ENCODE measurements at regions not wholly inside any gene's neighbourhood (a gene's known extent, or its start where the extent isn't known, plus 50 kb on each side); places are given as distances from the start of the nearest gene placed in this dataset.

- no peak for DNase-seq (ENCODE audit: extremely low read depth in 1 of 11, low read depth in 9 of 11, low spot score in 4 of 11)
Measured at GRCh38 chr5:31100781-31101310, 92.6 kb upstream of the CDH6 start.

GRCh38 chr5:31100047-31100575, 93.4 kb upstream of the CDH6 start:
- DNase-seq (ENCODE audit: extremely low read depth in 1 of 11, low read depth in 9 of 11, low spot score in 4 of 11): no peak

GRCh38 chr5:31098811-31099210, 94.7 kb upstream of the CDH6 start:
- DNase-seq (ENCODE audit: extremely low read depth in 1 of 11, low read depth in 9 of 11, low spot score in 4 of 11): no peak

GRCh38 chr5:31097851-31098250, 95.6 kb upstream of the CDH6 start:
- DNase-seq (ENCODE audit: extremely low read depth in 1 of 11, low read depth in 9 of 11, low spot score in 4 of 11): no peak

GRCh38 chr5:31096238-31096865, 97.1 kb upstream of the CDH6 start:
- no peak for DNase-seq (ENCODE audit: extremely low read depth in 1 of 11, low read depth in 9 of 11, low spot score in 4 of 11)

GRCh38 chr5:31095796-31096195, 97.7 kb upstream of the CDH6 start:
- DNase-seq (ENCODE audit: extremely low read depth in 1 of 11, low read depth in 9 of 11, low spot score in 4 of 11): no peak

GRCh38 chr5:31091501-31091900, 102.0 kb upstream of the CDH6 start:
- no peak for DNase-seq (ENCODE audit: extremely low read depth in 1 of 11, low read depth in 9 of 11, low spot score in 4 of 11)

- no peak for DNase-seq (ENCODE audit: extremely low read depth in 1 of 11, low read depth in 9 of 11, low spot score in 4 of 11)
Measured at GRCh38 chr5:31090467-31090866, 103.0 kb upstream of the CDH6 start.

- DNase-seq (ENCODE audit: extremely low read depth in 1 of 11, low read depth in 9 of 11, low spot score in 4 of 11): no peak
Measured at GRCh38 chr5:31086839-31087415, 106.6 kb upstream of the CDH6 start.

GRCh38 chr5:31084871-31085270, 108.6 kb upstream of the CDH6 start:
- DNase-seq (ENCODE audit: extremely low read depth in 1 of 11, low read depth in 9 of 11, low spot score in 4 of 11): no peak

GRCh38 chr5:31083364-31083763, 110.1 kb upstream of the CDH6 start:
- no peak for DNase-seq (ENCODE audit: extremely low read depth in 1 of 11, low read depth in 9 of 11, low spot score in 4 of 11)

- no peak for DNase-seq (ENCODE audit: extremely low read depth in 1 of 11, low read depth in 9 of 11, low spot score in 4 of 11)
Measured at GRCh38 chr5:31079668-31080067, 113.8 kb upstream of the CDH6 start.

GRCh38 chr5:31078956-31079355, 114.5 kb upstream of the CDH6 start:
- no peak for DNase-seq (ENCODE audit: extremely low read depth in 1 of 11, low read depth in 9 of 11, low spot score in 4 of 11)

GRCh38 chr5:31075981-31076380, 117.5 kb upstream of the CDH6 start:
- no peak for DNase-seq (ENCODE audit: extremely low read depth in 1 of 11, low read depth in 9 of 11, low spot score in 4 of 11)

- no peak for DNase-seq (ENCODE audit: extremely low read depth in 1 of 11, low read depth in 9 of 11, low spot score in 4 of 11)
Measured at GRCh38 chr5:31068287-31068686, 125.2 kb upstream of the CDH6 start.

- no peak for DNase-seq (ENCODE audit: extremely low read depth in 1 of 11, low read depth in 9 of 11, low spot score in 4 of 11)
Measured at GRCh38 chr5:31066655-31067328, 126.7 kb upstream of the CDH6 start.

- no peak for DNase-seq (ENCODE audit: extremely low read depth in 1 of 11, low read depth in 9 of 11, low spot score in 4 of 11)
Measured at GRCh38 chr5:31064215-31064614, 129.3 kb upstream of the CDH6 start.

- no peak for DNase-seq (ENCODE audit: extremely low read depth in 1 of 11, low read depth in 9 of 11, low spot score in 4 of 11)
Measured at GRCh38 chr5:31062902-31063580, 130.4 kb upstream of the CDH6 start.

GRCh38 chr5:31059889-31060288, 133.6 kb upstream of the CDH6 start:
- no peak for DNase-seq (ENCODE audit: extremely low read depth in 1 of 11, low read depth in 9 of 11, low spot score in 4 of 11)

- DNase-seq (ENCODE audit: extremely low read depth in 1 of 11, low read depth in 9 of 11, low spot score in 4 of 11): no peak
Measured at GRCh38 chr5:31054453-31054852, 139.0 kb upstream of the CDH6 start.
